CD4-positive, alpha-beta T cell treated with Interleukin-4 for 1 hour (primary cell): ENCODE measurements at regions not wholly inside any gene's neighbourhood (a gene's known extent, or its start where the extent isn't known, plus 50 kb on each side); places are given as distances from the start of the nearest gene placed in this dataset.
"Not testable (repeated sequence)": the region's sequence is repeated elsewhere in the genome, so short reads cannot be mapped to it uniquely, and the experiment has no call there.

Experiments used
- DNase-seq, 2 donors: peaks; one replicate each; pipeline ENCODE4 v3.0.0-alpha.2; 2020 to 2022

DNA sequence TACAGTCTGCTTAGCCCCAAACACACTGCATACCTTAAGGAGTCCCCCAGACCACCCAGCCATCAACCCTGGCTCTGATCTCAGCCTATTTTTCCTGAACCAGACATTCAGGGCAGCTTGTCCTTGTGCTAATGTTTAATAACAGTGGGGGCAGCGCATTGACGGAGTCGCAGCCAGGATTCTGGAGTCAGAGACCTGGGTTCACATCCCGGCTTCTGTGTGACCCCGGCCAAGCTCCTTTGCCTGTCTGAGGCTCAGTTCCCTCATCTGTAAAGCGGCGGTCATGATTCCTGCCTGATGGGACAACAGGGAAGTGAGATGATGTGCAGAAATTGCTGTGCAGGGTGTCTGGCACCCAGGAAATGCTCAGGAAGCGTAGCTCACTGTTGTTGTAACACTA is 63.1 kb downstream of the MATN1 start:
- DNase-seq: no peak

DNA sequence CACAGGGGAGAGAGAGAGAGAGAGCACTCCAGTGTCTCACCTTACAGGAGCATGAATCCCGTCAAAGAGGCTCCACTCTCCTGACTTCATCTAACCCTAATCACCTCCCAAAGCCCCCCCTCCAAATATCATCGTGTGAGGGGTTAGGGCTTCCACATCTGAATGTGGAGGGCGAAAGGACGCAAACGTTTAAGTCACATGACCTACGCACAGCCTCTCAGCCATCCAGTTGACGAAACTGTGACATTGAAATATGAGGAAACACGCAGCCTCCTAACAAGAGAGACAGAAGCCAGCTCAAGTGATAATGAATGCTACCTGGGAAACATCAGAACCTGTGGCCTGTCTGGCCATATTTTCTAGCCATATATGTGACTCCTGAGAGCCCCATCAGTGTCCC is 63.7 kb downstream of the MATN1 start:
- no peak for DNase-seq

DNA sequence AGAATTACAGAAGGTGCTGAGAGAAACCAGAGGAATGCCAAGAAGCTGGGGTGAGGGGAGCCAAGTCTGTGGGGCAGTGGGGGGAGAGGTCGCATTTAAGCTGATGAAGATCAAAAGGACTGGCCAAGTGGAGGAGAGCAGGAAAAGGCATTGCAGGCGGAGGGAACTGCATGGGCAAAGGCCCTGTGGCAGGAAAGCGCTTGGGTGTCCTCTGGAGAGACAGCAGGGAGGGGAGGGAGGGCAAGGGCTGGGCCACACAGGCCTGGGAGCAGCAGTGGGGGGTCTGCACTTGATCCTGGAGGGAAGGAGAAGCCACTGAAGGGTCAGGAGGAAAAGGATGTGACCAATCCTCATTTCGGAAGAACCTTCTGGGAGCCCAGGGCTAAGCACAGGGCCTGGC is 65.0 kb downstream of the MATN1 start:
- not testable (repeated sequence) for DNase-seq

DNA sequence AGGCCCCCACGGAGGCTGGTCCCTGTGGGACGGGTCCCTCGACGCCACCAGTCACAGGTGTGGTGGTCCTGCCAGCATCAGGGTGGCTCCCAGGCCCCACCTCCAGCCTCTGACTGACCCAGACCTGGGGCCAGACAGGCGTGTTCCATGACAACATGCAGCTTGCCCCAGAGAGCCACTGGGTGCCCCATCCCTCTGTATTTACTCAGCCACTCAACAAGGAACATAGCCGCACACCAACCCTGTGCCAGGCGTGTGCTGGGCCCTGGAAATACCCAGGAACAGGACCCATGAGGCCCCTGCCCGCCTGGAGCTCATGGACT is 65.4 kb downstream of the MATN1 start:
- DNase-seq: no peak

DNA sequence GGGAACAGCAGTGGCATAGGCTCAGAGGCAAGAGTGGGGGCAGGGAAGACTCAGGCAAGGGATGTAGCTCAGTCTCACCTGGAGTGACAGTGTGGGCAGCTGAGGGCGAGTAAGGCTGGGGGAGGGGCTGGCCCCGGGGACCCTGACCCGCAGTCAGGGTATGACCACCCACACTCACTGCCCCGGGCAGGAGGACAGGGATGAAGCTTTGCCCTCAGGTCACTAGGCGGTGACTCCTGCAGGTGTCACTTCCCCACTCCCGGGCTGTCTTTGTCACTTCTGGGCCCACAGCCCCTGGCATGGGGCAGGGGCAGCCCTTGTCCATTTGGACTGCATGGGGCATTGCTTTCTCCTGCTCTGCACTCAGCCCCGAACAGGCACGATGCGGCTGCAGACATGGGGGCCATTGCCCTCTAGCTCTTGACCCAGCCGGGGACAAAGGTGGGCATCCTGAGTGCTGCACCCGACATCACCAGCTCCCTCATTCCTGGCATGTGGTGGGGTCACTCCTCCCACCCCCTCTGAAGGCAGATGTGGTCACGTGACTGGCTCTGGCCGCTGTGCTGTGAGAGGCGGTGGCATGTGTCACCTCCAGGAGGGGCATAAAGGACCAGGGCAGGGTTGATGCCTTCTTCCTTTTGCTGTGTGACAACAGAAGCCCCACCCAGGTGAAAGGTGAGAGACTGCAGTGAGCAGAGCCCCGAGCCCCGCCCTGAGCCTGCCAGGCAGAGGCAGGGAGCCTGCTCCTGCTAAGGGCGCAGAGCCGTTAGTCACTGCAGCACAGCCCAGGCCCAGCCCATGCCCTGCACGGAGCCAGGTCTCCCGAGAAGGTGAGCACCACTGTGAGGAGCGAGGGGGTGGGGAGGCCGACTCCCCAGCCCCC is 66.0 kb downstream of the MATN1 start:
- peak in 1 of 2 donors; percentile 9 for DNase-seq

DNA sequence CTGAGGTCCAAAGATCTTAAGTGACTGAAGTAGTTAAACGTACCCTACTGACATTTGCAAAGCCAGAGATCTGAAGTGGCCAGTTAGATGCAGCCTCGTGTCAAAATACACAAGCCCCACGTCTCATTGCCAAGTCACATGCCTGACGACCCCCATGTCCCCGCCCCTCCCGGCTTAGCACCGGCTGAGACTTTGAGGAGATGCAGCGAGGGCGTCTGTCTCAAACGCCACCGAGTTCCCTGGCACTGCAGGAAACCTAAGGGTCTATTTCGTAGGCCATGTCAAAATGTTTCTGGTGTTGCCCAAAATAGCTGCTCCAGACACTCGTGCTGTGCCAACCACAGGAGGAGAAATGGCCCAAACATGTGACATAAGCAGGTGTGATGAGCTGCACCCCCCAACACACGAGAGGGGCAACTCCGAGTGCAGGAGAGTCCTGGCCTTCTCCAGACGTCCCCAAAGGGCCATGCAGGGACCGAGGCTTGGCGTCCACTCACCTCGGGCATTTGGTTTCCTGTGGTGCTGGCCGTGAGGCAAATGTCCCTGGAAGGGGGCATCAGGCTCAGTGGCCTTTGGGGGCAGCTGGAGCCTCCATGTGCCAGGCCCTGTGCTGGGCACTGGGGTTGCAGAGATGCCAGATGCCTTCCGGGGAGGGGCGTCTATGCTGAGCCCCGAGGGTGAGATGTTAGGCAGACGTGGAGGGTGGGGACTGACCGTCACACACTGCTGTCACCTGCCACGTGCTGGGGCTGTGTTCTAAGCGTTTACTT is 67.0 kb downstream of the MATN1 start:
- DNase-seq: no peak

DNA sequence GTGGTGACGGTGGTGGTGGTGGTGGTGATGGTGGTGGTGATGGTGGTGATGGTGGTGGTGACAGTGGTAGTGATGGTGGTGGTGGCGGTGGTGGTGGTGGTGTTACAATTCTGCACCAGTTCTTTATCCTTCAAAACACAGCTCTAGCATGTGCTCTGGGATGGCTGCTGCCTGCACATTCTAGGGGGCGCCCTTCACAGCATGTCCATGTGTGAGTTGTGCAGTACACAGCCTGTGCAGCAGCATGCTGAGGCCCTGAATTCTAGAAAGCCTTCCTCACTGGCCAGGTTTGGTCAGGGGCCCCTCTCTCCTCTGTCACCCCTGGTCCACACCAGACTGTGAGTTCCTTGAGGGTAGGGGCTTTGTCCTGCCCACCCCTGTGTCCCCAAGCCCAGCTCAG is 67.7 kb downstream of the MATN1 start:
- DNase-seq: no peak

DNA sequence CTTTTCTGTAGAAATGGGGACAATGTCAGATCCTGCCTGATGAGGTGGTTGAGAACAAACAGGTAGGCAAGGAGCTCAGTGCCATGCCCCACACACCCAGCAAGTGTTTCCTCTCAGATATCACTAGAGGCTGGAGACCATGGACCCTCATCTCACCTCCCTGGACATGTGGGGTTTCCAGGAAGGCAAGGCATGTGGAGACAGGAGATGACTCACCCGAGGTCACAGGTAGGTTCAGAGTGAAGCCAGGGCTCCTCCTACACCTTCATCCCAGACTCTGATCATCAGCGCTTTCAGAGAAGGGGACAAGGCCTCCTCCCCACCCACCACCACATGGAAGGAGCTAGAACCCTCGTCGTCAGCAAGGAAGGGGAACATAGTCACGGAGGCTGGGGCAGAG is 69.2 kb downstream of the MATN1 start:
- no peak for DNase-seq

DNA sequence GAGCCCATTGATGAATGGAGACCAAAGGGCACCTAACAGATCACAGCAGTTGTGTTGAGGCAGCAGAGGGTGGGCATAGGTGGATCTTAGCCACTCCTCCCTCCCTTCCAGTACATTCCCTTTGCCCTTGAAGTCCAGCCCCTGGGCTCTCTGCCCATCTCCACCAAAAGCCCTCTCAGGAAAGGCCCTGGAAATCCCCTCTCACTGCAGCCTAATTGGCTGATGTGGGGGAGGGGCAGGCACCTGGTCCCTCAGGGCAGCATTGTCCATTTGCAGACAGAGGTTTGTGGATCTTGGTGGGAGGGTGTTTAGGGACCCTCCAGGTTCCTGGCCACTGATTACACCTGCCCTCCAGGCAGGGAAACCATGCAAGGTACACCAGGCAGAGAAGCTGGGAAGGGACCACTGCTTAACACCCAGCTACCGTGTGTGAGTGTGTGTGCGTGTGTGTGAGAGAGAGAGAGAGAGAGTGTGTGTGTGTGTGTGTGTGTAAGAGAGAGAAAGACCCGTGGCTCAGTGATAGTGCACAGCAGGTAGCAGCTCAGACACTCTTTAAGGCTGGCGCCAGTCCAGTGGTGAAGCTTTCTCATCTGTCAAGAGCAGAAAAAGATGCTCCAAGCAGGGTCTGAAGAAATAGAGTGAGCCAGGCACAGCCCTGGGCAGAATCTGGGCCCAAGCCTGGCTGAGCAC is 71.1 kb downstream of the MATN1 start:
- no peak for DNase-seq

DNA sequence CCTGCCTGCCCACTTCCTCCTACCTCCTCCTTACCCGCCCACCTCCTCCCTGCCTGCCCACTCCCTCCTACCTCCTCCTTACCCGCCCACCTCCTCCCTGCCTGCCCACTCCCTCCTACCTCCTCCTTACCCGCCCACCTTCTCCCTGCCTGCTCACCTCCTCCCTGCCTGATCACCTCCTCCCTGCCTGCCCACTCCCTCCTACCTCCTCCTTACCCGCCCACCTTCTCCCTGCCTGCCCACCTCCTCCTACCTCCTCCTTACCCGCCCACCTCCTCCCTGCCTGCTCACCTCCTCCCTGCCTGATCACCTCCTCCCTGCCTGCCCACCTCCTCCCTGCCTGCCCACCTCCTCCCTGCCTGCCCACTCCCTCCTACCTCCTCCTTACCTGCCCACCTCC is 72.0 kb downstream of the MATN1 start:
- DNase-seq: not testable (repeated sequence)

DNA sequence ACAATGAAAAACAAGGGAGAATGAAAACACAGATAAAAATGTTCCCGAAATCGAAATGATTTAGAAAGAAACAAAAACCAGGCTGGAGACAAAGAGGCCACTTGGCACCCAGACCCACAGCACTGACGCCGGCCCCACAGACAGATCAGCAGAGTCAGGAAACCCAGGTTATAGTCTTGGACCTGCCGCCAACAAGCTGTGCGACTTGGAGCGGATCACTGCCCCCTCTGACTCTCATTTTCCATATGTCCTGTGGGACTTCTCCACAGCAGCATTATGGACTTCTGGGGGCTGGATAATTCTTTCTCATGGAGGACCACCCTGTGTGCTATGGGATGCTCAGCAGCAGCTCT is 72.4 kb downstream of the MATN1 start:
- DNase-seq: no peak

DNA sequence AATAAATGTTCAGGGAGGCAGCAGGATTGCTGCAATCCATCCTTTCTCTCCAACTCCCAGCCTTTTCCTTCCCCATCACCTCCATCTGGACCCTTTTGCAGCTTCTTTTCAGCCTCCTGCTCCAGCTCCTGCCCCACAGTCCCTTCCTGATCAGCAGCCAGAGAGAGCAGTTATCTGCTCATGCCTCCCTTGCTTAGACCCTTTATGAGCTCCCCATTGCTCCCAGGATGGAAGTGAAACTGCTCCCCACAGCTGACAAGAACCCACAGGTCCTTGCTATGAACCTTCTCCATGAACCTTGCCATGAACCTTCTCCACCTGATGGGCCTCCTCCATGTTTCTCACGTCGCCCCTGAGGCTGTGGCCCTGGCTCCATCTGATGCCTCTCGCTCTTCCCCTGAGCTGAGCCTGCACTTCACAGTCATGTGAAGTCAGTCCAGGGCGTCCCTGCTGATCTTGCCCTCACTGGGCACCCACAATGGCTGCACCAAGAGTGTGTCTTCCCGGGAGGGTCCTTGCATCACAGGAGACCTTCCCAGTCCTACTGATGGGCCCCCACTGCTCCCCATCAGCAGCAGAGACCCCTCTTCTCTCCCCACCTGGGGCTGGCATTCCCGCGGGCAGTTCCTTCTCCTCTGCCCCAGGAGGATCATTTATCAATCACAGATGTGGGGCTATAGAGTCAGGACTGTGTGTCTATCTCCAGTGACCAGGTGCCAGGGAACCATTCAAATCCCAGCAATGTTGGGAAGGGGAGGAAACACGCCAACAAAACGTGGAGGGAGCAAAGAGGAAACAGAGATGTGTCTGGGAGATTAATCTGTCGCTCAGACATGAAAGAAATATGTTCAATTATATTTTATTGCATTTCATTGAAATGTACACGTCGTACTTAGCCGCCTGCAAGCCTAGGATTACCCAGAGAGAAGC is 73.1 kb downstream of the MATN1 start:
- DNase-seq: no peak

DNA sequence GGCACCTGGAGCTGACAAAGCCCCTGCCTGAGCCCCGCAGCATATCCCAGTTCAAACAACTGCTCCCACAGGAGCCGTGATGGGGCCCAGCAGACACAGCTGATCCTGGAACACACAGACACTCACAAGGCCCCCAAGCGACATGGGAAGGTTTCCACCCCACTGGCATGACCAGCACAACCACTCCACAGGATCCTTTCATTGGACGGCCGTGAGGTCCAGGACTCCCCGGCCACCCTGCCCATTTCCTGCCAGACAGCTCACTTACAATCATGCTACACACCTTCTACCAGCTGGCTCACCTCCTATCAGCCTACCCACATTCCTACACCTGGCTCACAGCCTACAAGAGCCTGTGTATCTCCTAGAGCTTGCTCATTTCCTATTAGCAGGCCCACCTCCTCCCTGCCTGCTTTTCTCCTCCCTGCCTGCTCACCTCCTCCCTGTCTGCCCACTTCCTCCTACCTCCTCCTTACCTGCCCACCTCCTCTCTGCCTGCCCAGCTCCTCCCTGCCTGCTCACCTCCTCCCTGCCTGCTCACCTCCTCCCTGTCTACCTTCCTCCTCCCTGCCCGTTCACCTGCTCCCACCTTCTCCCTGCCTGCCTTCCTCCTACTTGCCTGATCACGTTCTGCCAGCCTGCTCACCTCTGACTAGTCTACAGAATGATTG is 73.9 kb downstream of the MATN1 start:
- DNase-seq: no peak

DNA sequence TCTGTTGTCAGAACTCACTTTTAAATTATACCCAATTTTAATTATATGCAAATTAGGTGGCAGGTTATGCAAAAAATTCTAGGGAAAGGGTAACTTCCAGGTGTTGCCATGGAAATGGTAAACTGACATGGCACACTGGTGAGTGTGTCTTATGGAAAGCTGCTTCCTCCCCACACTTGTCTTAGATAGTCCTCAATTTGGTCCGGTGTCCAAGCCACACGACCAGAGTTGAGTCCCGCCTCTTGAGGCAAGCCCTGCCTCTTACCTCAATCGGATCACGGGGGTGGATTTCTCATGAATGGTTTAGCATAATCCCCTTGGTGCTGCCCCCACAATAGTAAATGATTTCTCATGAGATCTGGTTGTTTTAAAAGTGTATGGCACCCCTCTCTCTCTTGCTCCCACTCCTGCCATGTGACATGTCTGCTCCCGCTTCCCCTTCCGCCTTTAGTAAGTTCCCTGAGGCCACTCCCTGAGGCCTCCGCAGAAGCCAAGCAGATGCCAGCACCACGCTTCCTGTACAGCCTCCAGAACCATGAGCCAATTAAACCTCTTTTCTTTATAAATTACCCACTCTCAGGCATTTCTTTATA is 74.9 kb downstream of the MATN1 start:
- no peak for DNase-seq

DNA sequence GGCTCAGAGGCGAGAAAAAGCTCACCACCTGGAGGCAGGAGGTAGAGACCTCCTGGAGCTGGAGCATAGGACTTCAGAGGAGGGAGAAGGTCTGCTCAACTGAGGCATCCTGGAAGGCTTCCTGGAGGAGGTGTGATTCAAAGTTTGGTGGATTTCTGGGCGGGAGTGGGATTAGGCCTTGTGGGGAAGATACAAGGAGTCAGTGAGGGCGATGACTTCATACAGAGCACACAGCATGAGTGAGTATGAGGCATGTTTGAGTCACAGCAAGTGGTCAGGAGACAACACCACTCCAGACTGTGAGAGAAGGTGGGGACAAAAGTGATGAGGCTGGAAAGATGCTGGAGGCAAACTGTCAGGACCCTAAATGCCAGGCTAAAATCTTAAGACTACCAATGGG is 77.6 kb downstream of the MATN1 start:
- DNase-seq: no peak

DNA sequence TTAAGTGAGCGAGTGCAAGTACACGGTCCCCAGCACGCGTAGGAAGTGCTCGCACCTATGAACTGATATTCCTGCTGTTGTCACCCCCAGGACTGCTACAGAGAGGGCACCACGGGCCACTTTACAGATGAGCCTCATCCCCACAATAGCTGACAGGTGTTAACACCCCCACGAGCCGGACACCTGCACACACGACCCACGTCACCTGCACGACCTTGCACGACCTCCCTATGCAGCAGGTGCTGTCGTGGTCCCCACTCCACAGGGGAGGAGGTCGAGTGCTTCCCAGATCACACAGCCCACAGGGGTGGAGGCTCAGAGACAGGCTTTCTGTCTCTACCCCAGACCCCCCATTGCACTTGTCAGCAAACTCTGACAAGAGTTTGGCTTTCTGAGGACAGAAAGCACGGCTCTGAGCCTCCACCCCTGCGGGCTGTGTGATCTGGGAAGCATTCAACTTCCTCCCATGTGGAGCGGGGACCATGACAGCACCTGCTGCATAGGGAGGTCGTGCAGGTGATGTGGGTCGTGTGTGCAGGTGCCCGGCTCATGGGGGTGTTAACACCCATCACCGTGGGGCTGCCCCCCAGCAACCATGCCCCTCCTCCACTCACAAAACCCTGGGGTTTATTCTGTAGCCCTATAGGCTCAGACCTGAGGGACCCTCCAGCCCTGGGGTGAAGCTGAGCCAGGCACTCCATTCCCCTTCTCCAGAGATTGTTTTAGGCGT is 80.8 kb downstream of the MATN1 start:
- no peak for DNase-seq

DNA sequence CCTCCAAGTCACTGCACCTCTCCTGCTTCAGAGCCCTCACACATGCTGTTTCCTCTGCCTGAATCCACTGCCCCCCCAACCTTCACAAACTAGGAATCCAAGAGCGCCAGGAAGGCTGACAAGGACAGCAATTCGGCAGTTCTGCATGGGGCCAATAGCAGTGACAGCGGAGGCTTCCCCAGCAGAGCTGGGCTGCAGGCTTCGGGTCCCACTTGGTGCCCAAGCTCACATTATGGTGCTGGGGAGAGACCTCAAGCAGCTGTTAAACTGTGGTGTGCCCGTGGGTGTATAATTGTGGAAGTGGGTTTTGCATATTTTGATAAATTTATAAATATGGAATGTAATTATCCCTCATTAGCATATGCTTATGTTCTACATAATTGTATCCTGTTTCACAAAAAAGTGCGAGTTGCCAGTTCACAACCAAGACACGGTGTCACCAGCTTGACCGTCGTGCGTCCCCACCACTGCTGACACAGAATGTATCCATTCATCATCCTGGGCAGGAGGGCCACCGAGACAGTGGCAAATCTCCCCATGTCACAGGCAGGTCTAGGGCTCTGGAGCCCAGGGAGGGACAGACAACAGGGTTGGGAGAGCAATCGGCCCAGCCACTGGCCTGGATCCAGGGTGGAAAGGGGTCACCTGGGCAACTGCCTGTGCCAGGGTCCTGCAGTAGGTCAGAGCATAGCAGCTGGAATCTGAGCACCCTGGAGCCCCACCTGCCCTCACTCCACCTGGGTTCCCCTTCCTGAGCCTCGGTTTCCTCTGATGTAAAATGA is 81.6 kb downstream of the MATN1 start:
- no peak for DNase-seq

DNA sequence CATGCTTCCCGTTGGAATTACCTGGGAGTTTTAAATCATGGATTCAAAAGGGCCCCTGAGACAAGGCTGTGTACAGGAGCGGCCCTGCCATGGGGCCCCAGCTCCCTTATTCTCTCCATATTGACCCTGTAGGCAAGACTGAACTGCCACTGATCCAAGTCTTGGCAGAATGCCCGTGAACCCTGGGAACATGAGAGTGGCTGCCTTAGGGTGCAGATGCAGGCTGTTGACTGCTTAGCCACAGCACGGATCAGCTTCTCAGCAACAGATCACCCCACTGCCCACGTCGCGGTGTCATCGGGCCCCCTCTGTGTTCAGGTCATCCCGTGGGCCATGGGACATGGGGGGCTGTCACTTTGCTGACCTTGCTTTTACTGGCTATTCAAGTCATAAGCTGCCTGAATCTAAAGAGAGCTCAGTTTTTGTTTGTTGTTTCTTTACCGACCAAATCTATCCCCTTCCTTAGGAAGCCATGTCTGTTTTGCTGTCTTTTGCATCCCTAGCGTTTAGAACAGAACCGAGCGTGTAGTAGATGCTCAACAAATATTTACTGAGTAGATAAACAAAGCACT is 83.4 kb downstream of the MATN1 start:
- DNase-seq: no peak

DNA sequence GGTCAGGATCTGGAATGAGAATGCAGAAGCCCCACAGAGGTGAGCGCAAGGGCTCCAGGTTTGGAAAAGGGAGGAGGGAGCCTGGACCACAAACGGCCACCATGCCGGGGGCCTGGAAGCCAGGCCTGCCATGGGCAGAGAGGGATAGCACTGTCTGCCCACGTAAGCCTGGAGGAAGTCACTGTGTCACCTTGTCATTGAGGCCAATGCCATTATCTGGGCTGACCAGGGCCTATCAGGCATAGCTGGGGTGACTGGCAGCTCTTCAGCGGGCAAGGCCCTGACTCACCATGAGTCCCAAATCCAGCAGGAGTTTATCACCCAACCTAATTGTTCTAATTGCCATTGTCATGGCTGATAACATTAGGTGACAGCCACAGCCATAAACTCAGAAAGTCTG is 84.6 kb downstream of the MATN1 start:
- no peak for DNase-seq

DNA sequence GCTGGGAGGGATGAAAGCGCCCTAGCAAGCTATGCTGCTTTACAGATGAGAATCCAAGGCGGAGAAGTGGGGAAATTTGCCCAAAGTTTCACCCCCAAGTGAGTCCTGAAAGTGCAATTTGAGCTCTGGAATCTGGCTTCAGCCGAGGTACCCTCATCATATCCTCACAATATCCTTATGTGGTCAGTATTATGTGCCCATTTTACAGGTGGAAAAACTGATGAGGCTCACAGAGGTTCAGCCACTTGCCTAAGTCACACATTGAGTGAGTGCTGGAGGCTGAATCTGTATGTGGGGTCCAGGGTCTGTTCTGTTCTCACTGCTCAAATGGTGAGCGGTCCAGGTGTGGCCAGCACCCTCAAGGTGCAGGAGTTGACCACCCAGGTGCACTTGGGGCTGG is 85.3 kb downstream of the MATN1 start:
- DNase-seq: no peak
